DND-41 (cell line): ENCODE measurements at regions not wholly inside any gene's neighbourhood (a gene's known extent, or its start where the extent isn't known, plus 50 kb on each side); places are given as distances from the start of the nearest gene placed in this dataset.

Experiments
- ATAC-seq: fragments of 200-7000 bp; cut with Tn5 transposase; 3 replicates; pipeline ENCODE4 v1.9.1; 2021; ENCODE audit warnings: low read depth; ENCODE audit not compliant: insufficient read depth
- DNase-seq: peaks from one replicate; pipeline ENCODE4 v3.0.0-alpha.2; 2020
- H2AFZ ChIP-seq: 2 replicates; pipeline ENCODE4 v1.6.0; 2012; ENCODE audit warnings: low read depth, low read length
- H3K27ac ChIP-seq: 2 replicates; pipeline ENCODE4 v1.5.1; 2012; ENCODE audit warnings: low read length, inconsistent platforms
- H3K27me3 ChIP-seq: fragments of 200-600 bp; sonication (generic); 2 replicates; pipeline ENCODE4 v1.6.0; 2012; ENCODE audit warnings: low read length, mild to moderate bottlenecking, inconsistent platforms; ENCODE audit not compliant: insufficient read depth, poor library complexity
- H3K36me3 ChIP-seq: 2 replicates; pipeline ENCODE4 v1.5.1; 2012; ENCODE audit warnings: low read length, inconsistent platforms; ENCODE audit not compliant: insufficient read depth
- H3K4me1 ChIP-seq: 2 replicates; pipeline ENCODE4 v1.5.1; 2012; ENCODE audit warnings: mild to moderate bottlenecking, low read length; ENCODE audit not compliant: insufficient read depth
- H3K4me2 ChIP-seq: 2 replicates; pipeline ENCODE4 v1.6.0; 2012; ENCODE audit warnings: mild to moderate bottlenecking, moderate library complexity, low read length, inconsistent platforms; ENCODE audit not compliant: insufficient read depth
- H3K4me3 ChIP-seq, 2 experiments: fragments of 200-600 bp in 1 of 2; shearing (Covaris generic) in 1 of 2; 2 replicates each; pipeline ENCODE4 v1.5.1; 2012 to 2016; ENCODE audit warnings: inconsistent platforms in 2 of 2, low read length in 2 of 2, mild to moderate bottlenecking in 2 of 2, low read depth in 1 of 2, moderate library complexity in 1 of 2
- H3K79me2 ChIP-seq: 2 replicates; pipeline ENCODE4 v1.6.0; 2012; ENCODE audit warnings: low read length, inconsistent platforms; ENCODE audit not compliant: insufficient read depth
- H3K9ac ChIP-seq: 2 replicates; pipeline ENCODE4 v1.6.0; 2012; ENCODE audit warnings: low read depth, mild to moderate bottlenecking, inconsistent platforms, low read length, moderate library complexity
- H3K9me3 ChIP-seq: 2 replicates; pipeline ENCODE4 v1.5.1; 2012; ENCODE audit warnings: low read length, moderate library complexity, mild to moderate bottlenecking, inconsistent platforms; ENCODE audit not compliant: insufficient read depth, severe bottlenecking
- H4K20me1 ChIP-seq: 2 replicates; pipeline ENCODE4 v1.6.0; 2012; ENCODE audit warnings: low read length; ENCODE audit not compliant: insufficient read depth
- EZH2 ChIP-seq: IDR thresholded peaks from 3 replicates; pipeline ENCODE4 v1.6.1; 2012; ENCODE audit warnings: borderline replicate concordance, low read depth, mild to moderate bottlenecking, moderate library complexity, low read length, inconsistent platforms; ENCODE audit not compliant: severe bottlenecking
- TF ChIP-seq, protein P1 (sequence below): IDR thresholded peaks from 2 replicates; pipeline ENCODE4 v1.5.1; 2012; ENCODE audit warnings: borderline replicate concordance, low read length, moderate library complexity, mild to moderate bottlenecking; ENCODE audit not compliant: poor library complexity, severe bottlenecking; ENCODE audit errors: extremely low read depth

DNA sequence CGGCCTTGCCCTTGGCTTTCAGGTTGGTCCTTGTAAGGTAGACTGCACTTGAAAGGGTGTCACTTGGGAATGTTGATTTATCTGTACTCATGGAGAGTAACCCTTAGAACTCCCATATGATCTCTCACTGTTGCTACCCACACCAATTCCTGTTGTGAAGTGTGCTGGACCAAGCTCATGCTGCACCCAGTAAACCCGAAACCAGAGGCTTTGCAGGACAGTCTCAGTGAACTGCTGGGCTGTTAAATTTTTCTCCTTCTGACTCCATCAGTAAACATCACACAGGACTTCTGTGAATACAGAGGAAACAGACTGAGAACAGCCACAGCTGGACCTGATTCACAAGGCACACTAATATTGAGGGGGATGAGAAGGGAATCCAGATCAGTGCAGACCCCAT is 783.0 kb downstream of the TMEM121 start:
- Histone ChIP-seq H3K27ac (peak overlapping the region; percentile 79), H4K20me1 (no peaks in the 10 kb centered on the region), H3K9me3 (no peaks in the 10 kb centered on the region), H3K4me3 (no peak overlapping the region), H3K36me3 (no peaks in the 10 kb centered on the region), H3K4me1 (peaks cover 67% of the 10 kb centered on the region), H3K27me3 (no peaks in the 10 kb centered on the region), H3K4me2 (no peak overlapping the region), H3K9ac (peak overlapping the region; percentile 6; the same call in 1 of the 2 replicates), H3K79me2 (no peaks in the 10 kb centered on the region), H2AFZ (peak overlapping the region; percentile 15; the same call in 1 of the 2 replicates)
- ATAC-seq (peak; percentile 17; the same call in 1 of the 3 replicates), DNase-seq (no peak)
- no peak for TF ChIP-seq EZH2
- TF ChIP-seq, protein P1, sequence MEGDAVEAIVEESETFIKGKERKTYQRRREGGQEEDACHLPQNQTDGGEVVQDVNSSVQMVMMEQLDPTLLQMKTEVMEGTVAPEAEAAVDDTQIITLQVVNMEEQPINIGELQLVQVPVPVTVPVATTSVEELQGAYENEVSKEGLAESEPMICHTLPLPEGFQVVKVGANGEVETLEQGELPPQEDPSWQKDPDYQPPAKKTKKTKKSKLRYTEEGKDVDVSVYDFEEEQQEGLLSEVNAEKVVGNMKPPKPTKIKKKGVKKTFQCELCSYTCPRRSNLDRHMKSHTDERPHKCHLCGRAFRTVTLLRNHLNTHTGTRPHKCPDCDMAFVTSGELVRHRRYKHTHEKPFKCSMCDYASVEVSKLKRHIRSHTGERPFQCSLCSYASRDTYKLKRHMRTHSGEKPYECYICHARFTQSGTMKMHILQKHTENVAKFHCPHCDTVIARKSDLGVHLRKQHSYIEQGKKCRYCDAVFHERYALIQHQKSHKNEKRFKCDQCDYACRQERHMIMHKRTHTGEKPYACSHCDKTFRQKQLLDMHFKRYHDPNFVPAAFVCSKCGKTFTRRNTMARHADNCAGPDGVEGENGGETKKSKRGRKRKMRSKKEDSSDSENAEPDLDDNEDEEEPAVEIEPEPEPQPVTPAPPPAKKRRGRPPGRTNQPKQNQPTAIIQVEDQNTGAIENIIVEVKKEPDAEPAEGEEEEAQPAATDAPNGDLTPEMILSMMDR = no peak

DNA sequence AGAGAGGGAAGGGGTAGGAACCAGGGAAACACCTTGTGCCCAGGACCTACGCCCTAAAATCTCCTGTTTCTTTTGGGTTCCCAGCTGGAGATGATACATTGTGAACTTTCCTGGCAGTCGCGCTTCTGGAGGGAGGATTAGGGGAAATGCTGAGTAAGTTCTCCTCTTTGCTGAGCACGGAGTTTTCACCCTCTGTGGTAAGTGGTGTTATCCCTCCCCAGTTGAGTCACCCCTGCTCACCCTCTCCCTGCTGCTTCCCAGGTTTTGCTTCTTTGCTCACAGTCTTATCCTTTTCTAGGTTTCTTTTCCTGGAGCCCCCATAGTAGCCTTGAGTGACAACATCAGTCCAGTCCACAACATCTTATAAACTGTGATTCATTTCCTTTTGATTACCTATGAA is 789.1 kb downstream of the TMEM121 start:
- H3K79me2 ChIP-seq = no peaks in the 10 kb centered on the region
- no peaks in the 10 kb centered on the region for H3K27me3 ChIP-seq
- DNase-seq (no peak), ATAC-seq (no peak)
- H3K9me3 ChIP-seq = peaks cover 3% of the 10 kb centered on the region
- H3K9ac ChIP-seq = no peak overlapping the region
- H3K4me2 ChIP-seq = no peak overlapping the region
- TF ChIP-seq EZH2 = no peak
- TF ChIP-seq, protein P1 = no peak
- no peaks in the 10 kb centered on the region; the same call in 1 of the 2 replicates for H3K36me3 ChIP-seq
- peak overlapping the region; percentile 79 for H3K27ac ChIP-seq
- H4K20me1 ChIP-seq = no peaks in the 10 kb centered on the region
- no peak overlapping the region for H2AFZ ChIP-seq
- H3K4me3 ChIP-seq = no peak overlapping the region
- H3K4me1 ChIP-seq = peaks cover 88% of the 10 kb centered on the region

DNA sequence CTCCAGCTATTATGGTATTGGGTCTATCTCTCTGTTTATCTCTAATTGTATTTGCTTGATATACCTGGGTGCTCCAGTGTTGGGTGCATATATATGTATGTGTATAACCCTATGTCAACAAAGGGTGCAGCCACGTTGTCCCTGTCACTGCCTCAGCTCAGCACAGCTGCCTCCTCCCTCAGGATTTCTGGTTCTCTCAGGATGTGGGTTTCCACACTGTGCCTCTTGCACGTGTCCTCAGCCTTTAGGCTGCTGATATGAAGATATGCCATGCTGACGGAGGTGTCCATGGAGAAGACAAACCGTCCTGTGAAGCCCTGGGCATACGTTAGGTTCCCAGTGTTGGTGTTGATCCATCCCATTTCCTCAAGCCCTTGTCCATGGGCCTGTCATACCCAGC is 791.2 kb downstream of the TMEM121 start:
- peak overlapping the region; percentile 47 for H3K9ac ChIP-seq
- H3K79me2 ChIP-seq = no peaks in the 10 kb centered on the region
- H3K27ac ChIP-seq = peak overlapping the region; percentile 89
- no peaks in the 10 kb centered on the region for H3K27me3 ChIP-seq
- H4K20me1 ChIP-seq = no peaks in the 10 kb centered on the region
- peaks cover 66% of the 10 kb centered on the region for H3K4me1 ChIP-seq
- peak overlapping the region in 1 of 2 experiments; percentile 6; a peak in 1 of 4 replicates for H3K4me3 ChIP-seq
- ATAC-seq (peak; percentile 85), DNase-seq (peak; percentile 77)
- peak overlapping the region; percentile 46 for H3K4me2 ChIP-seq
- peaks cover 3% of the 10 kb centered on the region for H3K9me3 ChIP-seq
- no peaks in the 10 kb centered on the region; the same call in 1 of the 2 replicates for H3K36me3 ChIP-seq
- no peak overlapping the region for H2AFZ ChIP-seq
- TF ChIP-seq, protein P1 = no peak
- no peak for TF ChIP-seq EZH2
